ENCODE measurements at regions not wholly inside any gene's neighbourhood (a gene's known extent, or its start where the extent isn't known, plus 50 kb on each side); places are given as distances from the start of the nearest gene placed in this dataset.

DNA sequence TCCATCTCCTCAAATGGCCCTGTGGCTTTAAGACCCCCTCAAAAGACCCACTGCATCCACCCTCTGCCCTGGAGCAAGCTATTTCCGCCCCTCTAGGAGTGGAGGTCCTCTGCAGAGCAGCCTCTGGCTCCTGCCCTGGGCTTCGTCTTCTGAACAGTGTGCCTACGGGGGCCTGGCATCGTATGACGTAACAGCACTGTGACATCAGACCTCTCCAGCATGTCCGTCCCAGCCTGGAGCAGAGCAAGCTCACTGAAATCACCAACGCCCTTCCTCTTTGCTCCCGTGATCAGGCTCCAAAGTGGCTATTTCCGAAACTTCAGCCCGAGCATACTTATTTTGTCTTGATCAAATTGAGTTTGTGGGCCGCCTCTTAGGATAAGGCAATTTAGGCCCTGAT lies 69.1 kb upstream of the PTCH1 start:
- Histone ChIP-seq H3K9me3 (ENCODE audit: control extremely low read depth in 1 of 3, control insufficient read depth in 2 of 3, insufficient read depth in 1 of 3, low read length in 2 of 3) (no peaks in the 10 kb centered on the region), H4K20me1 (ENCODE audit: control insufficient read depth, insufficient read depth, low read length, poor library complexity, severe bottlenecking) (no peaks in the 10 kb centered on the region), H3K79me2 (ENCODE audit: control insufficient read depth, insufficient read depth, low read length) (no peaks in the 10 kb centered on the region), H3K27ac (ENCODE audit: low read length in 2 of 2) (no peak overlapping the region), H3K27me3 (replicated peaks in 1 of 4; ENCODE audit: control extremely low read depth in 1 of 4, control insufficient read depth in 3 of 4, insufficient read depth in 4 of 4, low read length in 3 of 4) (peaks cover 0 to 6% (median 0%) of the 10 kb centered on the region in 4 experiments), H2AFZ (ENCODE audit: insufficient read depth, low read depth, low read length, poor library complexity, severe bottlenecking) (no peak overlapping the region), H3K36me3 (replicated peaks in 1 of 2; ENCODE audit: control extremely low read depth in 1 of 2, control insufficient read depth in 1 of 2, extremely low read depth in 1 of 2, insufficient read depth in 2 of 2, low read length in 1 of 2) (no peaks in the 10 kb centered on the region), H3K4me3 (ENCODE audit: control extremely low read depth in 1 of 5, extremely low read depth in 1 of 5, insufficient read depth in 1 of 5, low read depth in 2 of 5, low read length in 4 of 5) (no peak overlapping the region), H3K9ac (ENCODE audit: low read length) (no peak overlapping the region), H3K4me1 (ENCODE audit: control insufficient read depth in 2 of 2, insufficient read depth in 2 of 2, low read length in 2 of 2) (no peaks in the 10 kb centered on the region), H3K4me2 (replicated peaks; ENCODE audit: low read depth, low read length, poor library complexity, severe bottlenecking) (no peak overlapping the region)
- no peak for TF ChIP-seq EZH2 (IDR thresholded peaks at IDR 0.05; ENCODE audit: borderline replicate concordance, insufficient read depth, low read depth, low read length, poor library complexity, severe bottlenecking)
- TF ChIP-seq, protein P1, sequence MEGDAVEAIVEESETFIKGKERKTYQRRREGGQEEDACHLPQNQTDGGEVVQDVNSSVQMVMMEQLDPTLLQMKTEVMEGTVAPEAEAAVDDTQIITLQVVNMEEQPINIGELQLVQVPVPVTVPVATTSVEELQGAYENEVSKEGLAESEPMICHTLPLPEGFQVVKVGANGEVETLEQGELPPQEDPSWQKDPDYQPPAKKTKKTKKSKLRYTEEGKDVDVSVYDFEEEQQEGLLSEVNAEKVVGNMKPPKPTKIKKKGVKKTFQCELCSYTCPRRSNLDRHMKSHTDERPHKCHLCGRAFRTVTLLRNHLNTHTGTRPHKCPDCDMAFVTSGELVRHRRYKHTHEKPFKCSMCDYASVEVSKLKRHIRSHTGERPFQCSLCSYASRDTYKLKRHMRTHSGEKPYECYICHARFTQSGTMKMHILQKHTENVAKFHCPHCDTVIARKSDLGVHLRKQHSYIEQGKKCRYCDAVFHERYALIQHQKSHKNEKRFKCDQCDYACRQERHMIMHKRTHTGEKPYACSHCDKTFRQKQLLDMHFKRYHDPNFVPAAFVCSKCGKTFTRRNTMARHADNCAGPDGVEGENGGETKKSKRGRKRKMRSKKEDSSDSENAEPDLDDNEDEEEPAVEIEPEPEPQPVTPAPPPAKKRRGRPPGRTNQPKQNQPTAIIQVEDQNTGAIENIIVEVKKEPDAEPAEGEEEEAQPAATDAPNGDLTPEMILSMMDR (IDR thresholded peaks at IDR 0.05) = no peak
- Mint-ChIP-seq H3K4me1 (no peaks in the 10 kb centered on the region), H3K9me3 (ENCODE audit: insufficient read depth) (no peaks in the 10 kb centered on the region), H3K27ac (no peak overlapping the region), H3K27me3 (peaks cover 19% of the 10 kb centered on the region), H3K4me3 (no peak overlapping the region)
- CTCF ChIA-PET = no interaction called here
- POLR2A ChIA-PET = no interaction called here
- WGBS (ENCODE audit: insufficient coverage) = 90% methylated on average over 11 of the region's 11 CpGs
- intact Hi-C loops (cut with micrococcal nuclease) = no loop called here
- DNase-seq = no peak
- no peak for ATAC-seq (ENCODE audit: low read depth)

DNA sequence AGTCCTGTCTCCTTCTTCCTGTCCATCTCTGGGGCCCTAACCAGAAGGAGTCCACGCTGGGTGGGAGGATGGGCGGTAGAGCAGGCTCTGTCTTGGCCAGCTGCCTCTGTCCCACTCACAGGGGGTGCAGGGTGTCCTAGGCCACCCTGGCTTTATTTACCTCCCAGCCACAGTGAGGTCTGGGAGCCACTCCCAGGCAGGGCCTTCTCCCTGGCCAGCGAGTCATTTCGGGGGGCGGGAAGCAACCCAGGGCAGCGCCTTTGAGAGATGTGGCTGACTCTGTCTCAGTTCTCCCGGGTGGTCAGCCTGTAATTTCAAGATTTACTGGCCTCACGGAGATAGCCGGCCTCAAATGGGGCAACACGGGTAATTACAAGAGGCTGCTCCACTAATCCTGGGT lies 67.4 kb upstream of the PTCH1 start:
- DNase-seq (no peak), ATAC-seq (ENCODE audit: low read depth) (no peak)
- intact Hi-C loops (cut with micrococcal nuclease) = no loop called here
- Histone ChIP-seq H3K79me2 (ENCODE audit: control insufficient read depth, insufficient read depth, low read length) (no peaks in the 10 kb centered on the region), H2AFZ (ENCODE audit: insufficient read depth, low read depth, low read length, poor library complexity, severe bottlenecking) (no peak overlapping the region), H3K9me3 (ENCODE audit: control extremely low read depth in 1 of 3, control insufficient read depth in 2 of 3, insufficient read depth in 1 of 3, low read length in 2 of 3) (no peaks in the 10 kb centered on the region), H3K36me3 (replicated peaks in 1 of 2; ENCODE audit: control extremely low read depth in 1 of 2, control insufficient read depth in 1 of 2, extremely low read depth in 1 of 2, insufficient read depth in 2 of 2, low read length in 1 of 2) (no peaks in the 10 kb centered on the region), H3K27ac (ENCODE audit: low read length in 2 of 2) (no peak overlapping the region), H3K9ac (ENCODE audit: low read length) (no peak overlapping the region), H3K4me1 (ENCODE audit: control insufficient read depth in 2 of 2, insufficient read depth in 2 of 2, low read length in 2 of 2) (no peaks in the 10 kb centered on the region), H4K20me1 (ENCODE audit: control insufficient read depth, insufficient read depth, low read length, poor library complexity, severe bottlenecking) (no peaks in the 10 kb centered on the region), H3K4me2 (replicated peaks; ENCODE audit: low read depth, low read length, poor library complexity, severe bottlenecking) (no peak overlapping the region), H3K4me3 (ENCODE audit: control extremely low read depth in 1 of 5, extremely low read depth in 1 of 5, insufficient read depth in 1 of 5, low read depth in 2 of 5, low read length in 4 of 5) (no peak overlapping the region), H3K27me3 (replicated peaks in 1 of 4; ENCODE audit: control extremely low read depth in 1 of 4, control insufficient read depth in 3 of 4, insufficient read depth in 4 of 4, low read length in 3 of 4) (peaks cover 0 to 6% (median 0%) of the 10 kb centered on the region in 4 experiments)
- Mint-ChIP-seq H3K27ac (no peak overlapping the region), H3K4me1 (no peaks in the 10 kb centered on the region), H3K9me3 (ENCODE audit: insufficient read depth) (no peaks in the 10 kb centered on the region), H3K4me3 (no peak overlapping the region), H3K27me3 (peaks cover 14% of the 10 kb centered on the region)
- 83% methylated on average over 10 of the region's 10 CpGs for WGBS (ENCODE audit: insufficient coverage)
- TF ChIP-seq EZH2 (IDR thresholded peaks at IDR 0.05; ENCODE audit: borderline replicate concordance, insufficient read depth, low read depth, low read length, poor library complexity, severe bottlenecking) = no peak
- TF ChIP-seq, protein P1 (IDR thresholded peaks at IDR 0.05) = no peak
- ChIA-PET CTCF (no interaction called here), POLR2A (no interaction called here)
